Muscle of arm (tissue), 1 donor: ENCODE measurements at regions not wholly inside any gene's neighbourhood (a gene's known extent, or its start where the extent isn't known, plus 50 kb on each side); places are given as distances from the start of the nearest gene placed in this dataset.
"Not testable (repeated sequence)": the region's sequence is repeated elsewhere in the genome, so short reads cannot be mapped to it uniquely, and the experiment has no call there.

Experiments
- DNase-seq: peaks from one replicate; pipeline ENCODE4 v3.0.0-alpha.2; 2013

DNA sequence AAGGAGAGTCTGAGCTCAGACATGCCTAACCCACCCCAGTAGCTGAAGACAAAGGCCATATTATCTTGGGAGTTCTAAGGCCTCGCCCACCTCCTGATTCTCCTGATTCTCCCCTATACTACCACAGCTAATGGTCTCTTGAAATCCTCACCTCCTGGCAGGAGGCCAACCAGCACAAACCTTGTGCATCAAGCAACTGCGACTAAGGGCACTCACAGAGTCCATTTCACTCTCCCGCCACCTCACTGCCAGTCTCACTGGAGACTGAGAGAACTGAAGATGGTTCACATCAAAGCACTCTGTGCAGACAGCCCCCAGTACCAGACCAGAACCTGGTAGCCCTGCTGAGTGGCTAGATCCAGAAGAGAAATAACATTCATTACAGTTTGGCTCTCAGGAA, 102.1 kb upstream of the KLF8 start:
- no peak for DNase-seq

DNA sequence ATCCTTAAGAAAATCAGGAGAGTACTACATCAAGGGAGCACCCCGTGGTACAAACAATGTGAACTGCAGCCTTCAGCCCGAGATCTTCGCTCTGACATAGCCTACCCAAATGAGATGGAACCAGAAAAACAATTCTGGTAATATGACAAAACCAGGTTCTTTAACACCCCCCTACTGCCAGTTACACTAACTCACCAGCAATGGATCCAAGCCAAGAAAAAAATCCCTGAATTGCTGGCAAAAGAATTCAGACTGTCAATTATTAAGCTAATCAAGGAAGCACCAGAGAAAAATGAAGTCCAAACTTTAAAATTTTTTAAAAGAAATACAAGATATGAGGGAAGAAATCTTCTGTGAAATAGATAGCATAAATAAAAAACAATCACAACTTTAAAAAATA, 101.7 kb upstream of the KLF8 start:
- DNase-seq: no peak

DNA sequence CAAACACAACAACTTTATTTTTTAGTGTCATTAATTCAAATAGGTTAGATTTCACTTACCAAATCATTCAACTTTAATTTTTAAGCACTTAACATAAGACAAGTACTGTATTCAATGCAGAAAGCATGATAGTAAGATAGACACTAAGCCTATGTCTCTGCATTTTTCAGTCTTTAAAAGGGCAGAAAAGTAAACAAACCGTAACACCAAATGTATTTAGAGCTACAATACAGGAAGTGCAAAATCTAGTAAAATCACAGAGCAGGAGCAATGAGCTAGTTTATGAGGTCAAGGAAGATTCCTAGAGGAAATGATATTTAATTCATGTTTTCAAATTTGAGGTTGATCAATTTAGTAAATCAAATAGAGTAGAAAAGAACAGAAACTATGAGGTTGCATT, 68.0 kb upstream of the KLF8 start:
- not testable (repeated sequence) for DNase-seq
